ENCODE measurements at regions not wholly inside any gene's neighbourhood (a gene's known extent, or its start where the extent isn't known, plus 50 kb on each side); places are given as distances from the start of the nearest gene placed in this dataset.

DNA sequence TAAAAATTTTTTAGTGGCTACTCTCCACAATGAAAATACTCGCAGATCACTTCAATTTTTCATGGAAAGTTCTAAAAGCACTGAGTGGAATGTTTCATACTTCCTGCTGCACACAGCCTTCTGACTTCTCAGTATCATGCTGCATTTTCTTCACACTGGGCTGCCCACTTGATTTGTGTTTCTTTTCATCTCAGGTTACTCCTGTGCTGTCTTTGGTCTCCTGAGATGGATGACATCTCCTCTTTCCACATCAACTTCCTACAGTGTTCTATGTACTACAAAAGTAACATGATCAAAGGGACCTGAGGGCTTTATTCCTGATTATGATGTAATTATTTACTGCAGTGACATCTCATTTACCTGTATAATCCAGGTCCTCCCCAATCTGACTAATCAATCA lies 927.7 kb downstream of the ROBO2 start:
- H3K36me3 Mint-ChIP-seq (ENCODE audit: low read depth) = no peaks in the 10 kb centered on the region
- H3K9me3 Mint-ChIP-seq = peaks cover 8% of the 10 kb centered on the region
- H3K27ac Mint-ChIP-seq (ENCODE audit: unreplicated experiment) = no peak overlapping the region
- H3K27me3 Mint-ChIP-seq (ENCODE audit: low read depth) = no peaks in the 10 kb centered on the region
- DNase-seq (ENCODE audit: low read depth, low spot score) = no peak
- TF ChIP-seq, protein P1, sequence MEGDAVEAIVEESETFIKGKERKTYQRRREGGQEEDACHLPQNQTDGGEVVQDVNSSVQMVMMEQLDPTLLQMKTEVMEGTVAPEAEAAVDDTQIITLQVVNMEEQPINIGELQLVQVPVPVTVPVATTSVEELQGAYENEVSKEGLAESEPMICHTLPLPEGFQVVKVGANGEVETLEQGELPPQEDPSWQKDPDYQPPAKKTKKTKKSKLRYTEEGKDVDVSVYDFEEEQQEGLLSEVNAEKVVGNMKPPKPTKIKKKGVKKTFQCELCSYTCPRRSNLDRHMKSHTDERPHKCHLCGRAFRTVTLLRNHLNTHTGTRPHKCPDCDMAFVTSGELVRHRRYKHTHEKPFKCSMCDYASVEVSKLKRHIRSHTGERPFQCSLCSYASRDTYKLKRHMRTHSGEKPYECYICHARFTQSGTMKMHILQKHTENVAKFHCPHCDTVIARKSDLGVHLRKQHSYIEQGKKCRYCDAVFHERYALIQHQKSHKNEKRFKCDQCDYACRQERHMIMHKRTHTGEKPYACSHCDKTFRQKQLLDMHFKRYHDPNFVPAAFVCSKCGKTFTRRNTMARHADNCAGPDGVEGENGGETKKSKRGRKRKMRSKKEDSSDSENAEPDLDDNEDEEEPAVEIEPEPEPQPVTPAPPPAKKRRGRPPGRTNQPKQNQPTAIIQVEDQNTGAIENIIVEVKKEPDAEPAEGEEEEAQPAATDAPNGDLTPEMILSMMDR (conservative IDR thresholded peaks at IDR 0.05) = no peak
- H3K4me3 Mint-ChIP-seq = no peak overlapping the region
- H3K4me1 Mint-ChIP-seq = no peaks in the 10 kb centered on the region

DNA sequence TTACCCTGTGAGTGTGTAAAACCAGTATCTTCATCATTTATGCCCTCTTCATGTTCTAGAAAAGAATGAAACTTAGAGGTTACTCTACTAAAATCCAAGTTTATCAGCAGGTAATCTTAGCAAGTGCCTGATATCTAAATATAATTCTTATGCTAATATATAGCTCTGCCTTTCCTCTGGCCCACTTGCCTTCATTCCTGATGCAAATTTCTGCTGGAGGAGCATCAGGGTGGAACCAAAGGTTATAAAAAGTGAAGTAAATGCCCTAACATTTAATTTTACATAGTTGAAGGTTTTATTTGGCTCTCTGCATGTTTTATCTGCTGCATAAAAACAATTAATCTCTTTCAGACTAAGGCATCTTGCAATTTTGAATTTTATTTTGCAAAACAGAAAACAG lies 936.2 kb downstream of the ROBO2 start:
- peaks cover 10% of the 10 kb centered on the region for H3K9me3 Mint-ChIP-seq
- TF ChIP-seq, protein P1 (conservative IDR thresholded peaks at IDR 0.05) = no peak
- no peak overlapping the region for H3K4me3 Mint-ChIP-seq
- no peak for DNase-seq (ENCODE audit: low read depth, low spot score)
- no peak overlapping the region for H3K27ac Mint-ChIP-seq (ENCODE audit: unreplicated experiment)
- H3K36me3 Mint-ChIP-seq (ENCODE audit: low read depth) = no peaks in the 10 kb centered on the region
- H3K4me1 Mint-ChIP-seq = no peaks in the 10 kb centered on the region
- no peaks in the 10 kb centered on the region for H3K27me3 Mint-ChIP-seq (ENCODE audit: low read depth)

DNA sequence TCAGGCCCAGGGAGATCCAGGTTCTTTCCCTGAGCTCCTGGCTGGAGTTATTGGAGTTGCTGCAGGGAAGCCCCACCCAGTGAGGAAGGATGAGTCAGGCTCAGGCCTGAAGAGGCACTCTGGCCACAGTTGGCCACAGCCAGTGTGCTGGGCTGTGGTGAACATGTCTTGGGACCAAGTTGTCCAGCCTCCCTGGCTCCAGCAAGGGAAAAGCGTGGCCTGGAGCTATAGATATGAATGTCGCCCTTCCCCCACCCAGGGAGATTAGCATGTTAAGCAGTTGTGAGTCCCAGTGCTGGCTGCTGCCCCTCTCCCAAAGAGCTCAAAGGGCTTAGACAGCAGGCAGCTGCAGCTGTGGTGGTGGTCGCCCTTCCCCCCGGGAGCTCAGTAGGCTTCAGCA lies 963.2 kb downstream of the ROBO2 start:
- TF ChIP-seq, protein P1 (conservative IDR thresholded peaks at IDR 0.05) = no peak
- Mint-ChIP-seq H3K36me3 (ENCODE audit: low read depth) (no peaks in the 10 kb centered on the region), H3K27ac (ENCODE audit: unreplicated experiment) (no peak overlapping the region), H3K4me1 (no peaks in the 10 kb centered on the region), H3K9me3 (peaks cover 6% of the 10 kb centered on the region), H3K4me3 (no peak overlapping the region), H3K27me3 (ENCODE audit: low read depth) (no peaks in the 10 kb centered on the region)
- no peak for DNase-seq (ENCODE audit: low read depth, low spot score)

DNA sequence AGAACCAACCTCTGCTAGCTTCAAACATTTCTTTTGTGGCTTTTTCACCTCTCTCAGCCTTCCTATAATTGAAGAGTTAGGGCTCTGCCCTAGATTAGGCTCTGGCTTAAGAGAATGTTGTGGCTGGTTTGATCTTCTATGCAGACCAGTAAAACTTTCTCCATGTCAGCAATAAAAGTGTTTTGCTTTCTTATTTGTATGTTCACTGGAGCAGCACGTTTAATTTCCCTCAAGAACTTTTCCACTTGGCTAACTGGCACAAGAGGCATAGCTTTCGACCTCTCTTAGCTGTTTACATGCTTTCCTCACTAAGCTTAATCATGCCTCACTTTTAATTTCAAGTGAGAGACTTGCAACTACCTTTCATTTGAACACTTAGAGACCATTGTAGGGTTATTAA lies 964.7 kb downstream of the ROBO2 start:
- TF ChIP-seq, protein P1 (conservative IDR thresholded peaks at IDR 0.05) = no peak
- H3K9me3 Mint-ChIP-seq = peaks cover 6% of the 10 kb centered on the region

DNA sequence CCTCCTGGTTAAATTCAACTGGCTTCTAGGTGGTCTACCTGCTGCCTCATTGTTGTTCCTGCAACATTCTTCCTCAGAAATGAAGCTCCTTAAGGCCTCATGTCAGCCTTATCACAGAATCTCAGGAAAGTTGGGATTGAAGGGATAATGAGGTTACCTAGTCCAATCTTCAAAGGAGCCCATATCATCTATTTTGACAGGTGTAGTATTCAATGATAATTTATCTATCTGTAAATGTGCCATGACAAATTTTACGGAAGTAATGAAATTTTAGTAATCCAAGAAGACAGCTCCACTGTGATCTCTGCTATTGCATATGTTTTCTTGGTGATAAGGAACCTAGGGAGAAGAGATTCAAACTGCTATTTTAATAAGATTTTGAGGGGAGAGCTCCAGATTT lies 973.8 kb downstream of the ROBO2 start:
- H3K4me1 Mint-ChIP-seq = no peaks in the 10 kb centered on the region
- DNase-seq (ENCODE audit: low read depth, low spot score) = no peak

More for the DNA sequence above, 964.7 kb downstream of the ROBO2 start:
- H3K36me3 Mint-ChIP-seq (ENCODE audit: low read depth) = no peaks in the 10 kb centered on the region
- H3K4me3 Mint-ChIP-seq = no peak overlapping the region
- no peak overlapping the region for H3K27ac Mint-ChIP-seq (ENCODE audit: unreplicated experiment)
- no peaks in the 10 kb centered on the region for H3K4me1 Mint-ChIP-seq
- DNase-seq (ENCODE audit: low read depth, low spot score) = no peak
- no peaks in the 10 kb centered on the region for H3K27me3 Mint-ChIP-seq (ENCODE audit: low read depth)

More for the DNA sequence above, 973.8 kb downstream of the ROBO2 start:
- Mint-ChIP-seq H3K4me3 (no peak overlapping the region), H3K9me3 (no peaks in the 10 kb centered on the region), H3K27me3 (ENCODE audit: low read depth) (no peaks in the 10 kb centered on the region), H3K36me3 (ENCODE audit: low read depth) (no peaks in the 10 kb centered on the region), H3K27ac (ENCODE audit: unreplicated experiment) (no peak overlapping the region)
- TF ChIP-seq, protein P1 (conservative IDR thresholded peaks at IDR 0.05) = no peak

Measured in neural crest cell (in vitro differentiated cells).